ENCODE measurements at regions not wholly inside any gene's neighbourhood (a gene's known extent, or its start where the extent isn't known, plus 50 kb on each side); places are given as distances from the start of the nearest gene placed in this dataset.

GRCh38 chr19:5237190-5237780, 103.3 kb downstream of the PTPRS start:
- no peak for DNase-seq

GRCh38 chr19:5235458-5236219, 105.0 kb downstream of the PTPRS start:
- DNase-seq = no peak

- DNase-seq = no peak
Observed at GRCh38 chr19:5234412-5234811, 106.2 kb downstream of the PTPRS start.

GRCh38 chr19:5232798-5233505, 107.7 kb downstream of the PTPRS start:
- DNase-seq = peak in 1 of 58 donors; percentile 33

- DNase-seq = peak in 1 of 58 donors; percentile 45
Observed at GRCh38 chr19:5231857-5232678, 108.5 kb downstream of the PTPRS start.

- no peak for DNase-seq
Observed at GRCh38 chr19:5230730-5231555, 109.7 kb downstream of the PTPRS start.

GRCh38 chr19:5229778-5230335, 110.8 kb downstream of the PTPRS start:
- DNase-seq = peak in 4 of 58 donors; percentile 1 to 24 (median 8)

- peak in 1 of 58 donors; percentile 25 for DNase-seq
Observed at GRCh38 chr19:5228932-5229777, 111.5 kb downstream of the PTPRS start.

GRCh38 chr19:5228490-5228889, 112.1 kb downstream of the PTPRS start:
- no peak for DNase-seq

GRCh38 chr19:5225486-5226345, 114.9 kb downstream of the PTPRS start:
- peak in 8 of 58 donors; percentile 1 to 26 (median 10) for DNase-seq

- no peak for DNase-seq
Observed at GRCh38 chr19:5224480-5224879, 116.1 kb downstream of the PTPRS start.

- no peak for DNase-seq
Observed at GRCh38 chr19:5222821-5223321, 117.7 kb downstream of the PTPRS start.

- no peak for DNase-seq
Observed at GRCh38 chr19:5222178-5222577, 118.4 kb downstream of the PTPRS start.

- DNase-seq = no peak
Observed at GRCh38 chr19:5220866-5221265, 119.7 kb downstream of the PTPRS start.

- no peak for DNase-seq
Observed at GRCh38 chr19:5220361-5220760, 120.3 kb downstream of the PTPRS start.

GRCh38 chr19:5219551-5220304, 120.9 kb downstream of the PTPRS start:
- DNase-seq = no peak

GRCh38 chr19:5218963-5219530, 121.6 kb downstream of the PTPRS start:
- no peak for DNase-seq
